HG03045 (cell line): ENCODE measurements at regions not wholly inside any gene's neighbourhood (a gene's known extent, or its start where the extent isn't known, plus 50 kb on each side); places are given as distances from the start of the nearest gene placed in this dataset.

Source experiments
- ATAC-seq: cut with Tn5 transposase; IDR thresholded peaks from one replicate; pipeline ENCODE4 v1.9.1; 2021; ENCODE audit warnings: mild to moderate bottlenecking, moderate library complexity; ENCODE audit not compliant: unreplicated experiment

- no peak for ATAC-seq
These were observed 216.1 kb downstream of the HTR7 start for GRCh38 chr10:90641731-90642130.

GRCh38 chr10:90642136-90642535 lies 215.7 kb downstream of the HTR7 start:
- no peak for ATAC-seq

- no peak for ATAC-seq
These were observed 215.2 kb downstream of the HTR7 start for GRCh38 chr10:90642650-90643049.

- no peak for ATAC-seq
These were observed 213.7 kb downstream of the HTR7 start for GRCh38 chr10:90644165-90644564.

- no peak for ATAC-seq
These were observed 207.0 kb downstream of the HTR7 start for GRCh38 chr10:90650858-90651257.

- ATAC-seq, result no peak
These were observed 205.3 kb downstream of the HTR7 start for GRCh38 chr10:90652519-90652918.

- no peak for ATAC-seq
These were observed 199.0 kb downstream of the HTR7 start for GRCh38 chr10:90658791-90659190.

GRCh38 chr10:90665905-90666662 lies 191.8 kb downstream of the HTR7 start:
- no peak for ATAC-seq

- ATAC-seq, result no peak
These were observed 183.4 kb downstream of the HTR7 start for GRCh38 chr10:90674461-90674860.

GRCh38 chr10:90674928-90675327 lies 182.9 kb downstream of the HTR7 start:
- ATAC-seq, result no peak

- ATAC-seq, result no peak
These were observed 182.2 kb downstream of the HTR7 start for GRCh38 chr10:90675621-90676020.
